MM.1S (cell line): ENCODE measurements at regions not wholly inside any gene's neighbourhood (a gene's known extent, or its start where the extent isn't known, plus 50 kb on each side); places are given as distances from the start of the nearest gene placed in this dataset.

Source experiments
- DNase-seq: peaks from one replicate; pipeline ENCODE4 v3.0.0-alpha.2; 2015
- H2AFZ ChIP-seq: fragments of 300-600 bp; sonication (generic); 2 replicates; pipeline ENCODE4 v1.6.0; 2016; ENCODE audit warnings: antibody characterized with exemption, low read length
- H3F3A ChIP-seq: fragments of 300-600 bp; sonication (generic); 2 replicates; pipeline ENCODE4 v1.6.1; 2016; ENCODE audit warnings: mild to moderate bottlenecking, antibody characterized with exemption, low read length, moderate library complexity, mixed read lengths; ENCODE audit not compliant: insufficient read depth
- H3K27ac ChIP-seq: fragments of 300-600 bp; sonication (generic); 2 replicates; pipeline ENCODE4 v1.5.1; 2016; ENCODE audit warnings: mild to moderate bottlenecking, low read length
- H3K27me3 ChIP-seq: fragments of 300-600 bp; sonication (generic); replicated peaks from 2 replicates; pipeline ENCODE4 v1.6.0; 2016; ENCODE audit warnings: low read length; ENCODE audit not compliant: insufficient read depth
- H3K36me3 ChIP-seq: fragments of 300-600 bp; sonication (generic); replicated peaks from 2 replicates; pipeline ENCODE4 v1.6.1; 2016; ENCODE audit warnings: mild to moderate bottlenecking, low read length, mixed read lengths; ENCODE audit not compliant: insufficient read depth
- H3K4me1 ChIP-seq: fragments of 300-600 bp; sonication (generic); 2 replicates; pipeline ENCODE4 v1.6.1; 2016; ENCODE audit warnings: low read length, mixed read lengths
- H3K4me2 ChIP-seq: fragments of 300-600 bp; sonication (generic); 2 replicates; pipeline ENCODE4 v1.6.0; 2016; ENCODE audit warnings: low read depth, low read length
- H3K4me3 ChIP-seq: fragments of 300-600 bp; sonication (generic); 2 replicates; pipeline ENCODE4 v1.5.1; 2016; ENCODE audit warnings: low read length, mixed read lengths
- H3K79me2 ChIP-seq: fragments of 300-600 bp; sonication (generic); 2 replicates; pipeline ENCODE4 v1.6.1; 2016; ENCODE audit warnings: mixed run types, low read length, mixed read lengths
- H3K9ac ChIP-seq: fragments of 300-600 bp; sonication (generic); 2 replicates; pipeline ENCODE4 v1.6.1; 2016; ENCODE audit warnings: low read length, mixed read lengths
- H3K9me2 ChIP-seq: fragments of 300-600 bp; sonication (generic); replicated peaks from 2 replicates; pipeline ENCODE4 v1.6.1; 2016; ENCODE audit warnings: mild to moderate bottlenecking, low read length, mixed read lengths; ENCODE audit not compliant: insufficient read depth
- H3K9me3 ChIP-seq: fragments of 300-600 bp; sonication (generic); replicated peaks from 2 replicates; pipeline ENCODE4 v1.6.1; 2016; ENCODE audit warnings: mild to moderate bottlenecking, low read length, mixed read lengths; ENCODE audit not compliant: insufficient read depth
- H4K20me1 ChIP-seq: fragments of 300-600 bp; sonication (generic); 2 replicates; pipeline ENCODE4 v1.6.1; 2016; ENCODE audit warnings: mild to moderate bottlenecking, low read length, moderate library complexity, mixed read lengths; ENCODE audit not compliant: insufficient read depth
- EZH2 ChIP-seq: fragments of 300-600 bp; sonication (generic); optimal IDR thresholded peaks from 2 replicates; pipeline ENCODE3; 2017; ENCODE audit warnings: low read depth, mild to moderate bottlenecking, antibody characterized with exemption, low read length, mixed read lengths
- EZH2phosphoT487 ChIP-seq: fragments of 300-600 bp; sonication (generic); IDR thresholded peaks from 2 replicates; pipeline ENCODE4 v1.6.1; 2018; ENCODE audit warnings: antibody characterized with exemption, low read length
- TF ChIP-seq, protein P1 (sequence below): fragments of 300-600 bp; sonication (generic); IDR thresholded peaks from 2 replicates; pipeline ENCODE4 v1.5.1; 2016; ENCODE audit warnings: antibody characterized with exemption, low read length, mixed read lengths

DNA sequence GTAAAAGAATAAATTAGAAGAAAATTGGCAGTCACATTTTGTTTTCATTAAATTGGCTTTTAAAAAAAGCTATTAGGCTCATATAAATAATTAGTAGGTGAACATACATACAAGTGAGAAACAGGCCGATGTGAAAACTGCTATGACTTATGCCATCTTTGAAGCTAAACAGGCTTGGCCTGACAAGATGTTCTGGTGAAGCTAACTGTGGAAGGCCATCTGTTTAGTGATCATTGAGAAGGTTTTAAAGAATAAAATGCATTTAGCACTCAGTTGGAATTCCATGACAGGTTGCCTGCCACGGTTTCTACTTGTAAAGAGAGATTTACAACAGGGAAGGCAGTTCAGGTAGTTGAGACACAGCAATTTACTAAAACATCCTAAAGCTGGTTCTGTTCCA lies 264.0 kb upstream of the AGTR1 start:
- Histone ChIP-seq H3K27me3 (no peaks in the 10 kb centered on the region), H3K79me2 (no peaks in the 10 kb centered on the region), H3K27ac (no peak overlapping the region), H3K4me3 (no peak overlapping the region), H3K4me1 (no peaks in the 10 kb centered on the region), H3K9ac (no peak overlapping the region), H3K4me2 (no peak overlapping the region), H4K20me1 (no peaks in the 10 kb centered on the region), H3F3A (no peaks in the 10 kb centered on the region), H3K9me2 (no peaks in the 10 kb centered on the region), H2AFZ (no peak overlapping the region), H3K9me3 (no peaks in the 10 kb centered on the region), H3K36me3 (no peaks in the 10 kb centered on the region)
- TF ChIP-seq EZH2 = no peak
- TF ChIP-seq EZH2phosphoT487 = no peak
- TF ChIP-seq, protein P1, sequence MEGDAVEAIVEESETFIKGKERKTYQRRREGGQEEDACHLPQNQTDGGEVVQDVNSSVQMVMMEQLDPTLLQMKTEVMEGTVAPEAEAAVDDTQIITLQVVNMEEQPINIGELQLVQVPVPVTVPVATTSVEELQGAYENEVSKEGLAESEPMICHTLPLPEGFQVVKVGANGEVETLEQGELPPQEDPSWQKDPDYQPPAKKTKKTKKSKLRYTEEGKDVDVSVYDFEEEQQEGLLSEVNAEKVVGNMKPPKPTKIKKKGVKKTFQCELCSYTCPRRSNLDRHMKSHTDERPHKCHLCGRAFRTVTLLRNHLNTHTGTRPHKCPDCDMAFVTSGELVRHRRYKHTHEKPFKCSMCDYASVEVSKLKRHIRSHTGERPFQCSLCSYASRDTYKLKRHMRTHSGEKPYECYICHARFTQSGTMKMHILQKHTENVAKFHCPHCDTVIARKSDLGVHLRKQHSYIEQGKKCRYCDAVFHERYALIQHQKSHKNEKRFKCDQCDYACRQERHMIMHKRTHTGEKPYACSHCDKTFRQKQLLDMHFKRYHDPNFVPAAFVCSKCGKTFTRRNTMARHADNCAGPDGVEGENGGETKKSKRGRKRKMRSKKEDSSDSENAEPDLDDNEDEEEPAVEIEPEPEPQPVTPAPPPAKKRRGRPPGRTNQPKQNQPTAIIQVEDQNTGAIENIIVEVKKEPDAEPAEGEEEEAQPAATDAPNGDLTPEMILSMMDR = no peak
- DNase-seq = no peak

DNA sequence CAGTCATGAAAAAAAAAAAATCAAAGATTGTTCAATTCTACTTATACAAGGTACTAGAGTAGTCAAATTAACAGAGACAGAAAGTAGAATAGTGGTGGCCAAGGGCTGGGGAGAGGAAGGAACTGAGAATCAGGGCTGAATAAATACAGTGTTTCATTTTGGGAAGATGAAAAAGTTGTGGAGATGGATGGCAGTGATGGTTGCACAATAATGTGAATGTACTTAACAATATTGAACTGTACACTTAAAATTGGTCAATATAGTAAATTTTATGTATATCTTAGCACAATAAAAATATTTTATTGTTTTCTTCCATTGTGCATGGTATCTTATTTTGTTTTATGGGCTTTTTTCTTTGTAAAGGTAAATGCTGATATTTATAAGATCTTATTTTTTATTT lies 262.2 kb upstream of the AGTR1 start:
- H3K36me3 ChIP-seq = no peaks in the 10 kb centered on the region
- H3K9me3 ChIP-seq = no peaks in the 10 kb centered on the region
- no peak overlapping the region for H3K27ac ChIP-seq
- H3F3A ChIP-seq = no peaks in the 10 kb centered on the region
- no peak overlapping the region for H2AFZ ChIP-seq
- no peaks in the 10 kb centered on the region for H3K4me1 ChIP-seq
- H3K79me2 ChIP-seq = no peaks in the 10 kb centered on the region
- no peak overlapping the region for H3K4me3 ChIP-seq
- no peak overlapping the region for H3K4me2 ChIP-seq
- H4K20me1 ChIP-seq = no peaks in the 10 kb centered on the region
- TF ChIP-seq, protein P1 = no peak
- no peak for TF ChIP-seq EZH2phosphoT487
- no peaks in the 10 kb centered on the region for H3K9me2 ChIP-seq
- DNase-seq = no peak
- H3K9ac ChIP-seq = no peak overlapping the region
- no peaks in the 10 kb centered on the region for H3K27me3 ChIP-seq

DNA sequence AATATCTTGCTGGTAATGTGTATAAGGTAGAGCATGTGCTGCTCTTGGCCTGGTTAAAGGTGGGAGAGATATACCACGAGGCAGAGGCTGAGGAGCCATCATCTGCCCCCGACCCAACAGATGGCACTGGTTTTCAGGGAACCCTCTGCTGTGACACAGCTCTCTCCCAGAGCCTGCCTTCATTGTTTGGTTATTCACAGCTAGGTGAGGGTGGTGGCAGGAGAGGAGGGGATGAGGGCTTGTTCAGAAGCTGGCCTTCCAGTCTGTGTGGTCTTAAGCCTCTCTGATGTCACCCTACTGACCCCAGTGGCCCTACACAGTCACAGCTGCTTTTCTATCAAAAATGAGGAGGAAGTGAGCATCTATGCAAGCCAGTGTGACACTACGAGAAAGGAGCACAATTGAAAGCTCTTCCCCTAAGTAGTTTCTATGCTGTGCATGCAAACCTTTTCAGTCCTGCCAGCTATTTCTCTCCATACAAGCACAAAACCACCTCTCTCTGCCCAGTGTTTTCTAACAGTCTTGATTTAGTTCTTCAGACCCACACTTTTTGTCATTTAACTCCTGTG lies 258.4 kb upstream of the AGTR1 start:
- Histone ChIP-seq H3K9me2 (no peaks in the 10 kb centered on the region), H3K9me3 (no peaks in the 10 kb centered on the region), H3K4me3 (no peak overlapping the region), H3K79me2 (no peaks in the 10 kb centered on the region), H3F3A (no peaks in the 10 kb centered on the region), H3K27ac (no peak overlapping the region), H3K4me2 (no peak overlapping the region), H3K36me3 (no peaks in the 10 kb centered on the region), H4K20me1 (no peaks in the 10 kb centered on the region), H3K9ac (no peak overlapping the region), H3K27me3 (no peaks in the 10 kb centered on the region), H3K4me1 (no peaks in the 10 kb centered on the region), H2AFZ (no peak overlapping the region)
- TF ChIP-seq, protein P1 = no peak
- no peak for TF ChIP-seq EZH2phosphoT487
- TF ChIP-seq EZH2 = no peak
- no peak for DNase-seq
